ENCODE measurements at regions not wholly inside any gene's neighbourhood (a gene's known extent, or its start where the extent isn't known, plus 50 kb on each side); places are given as distances from the start of the nearest gene placed in this dataset.
A peak's percentile ranks its signal among the peaks of the same experiment; 100 is the strongest.
"Not testable (repeated sequence)": the region's sequence is repeated elsewhere in the genome, so short reads cannot be mapped to it uniquely, and the experiment has no call there.

DNA sequence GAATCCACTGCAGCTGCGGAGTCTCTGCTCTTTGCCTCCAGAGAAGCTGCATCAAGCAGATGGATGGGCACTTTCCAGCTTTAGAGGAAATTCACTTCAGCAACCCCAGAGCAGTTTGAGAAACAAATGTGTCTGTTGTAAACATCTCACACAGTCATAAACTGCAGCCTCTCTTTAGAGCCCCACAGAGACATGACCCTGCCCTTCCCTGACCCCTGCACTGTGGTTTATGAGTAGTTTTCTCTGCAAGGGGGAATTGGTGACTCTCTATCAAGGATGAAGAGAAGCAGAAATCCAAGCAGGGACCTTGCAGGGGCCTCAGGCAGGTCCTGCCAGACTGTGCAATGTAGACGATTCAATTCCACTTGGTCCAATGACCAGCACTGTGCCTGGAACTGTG lies 160.2 kb downstream of the SH2D4B start:
- DNase-seq (ENCODE audit: low spot score): no peak

DNA sequence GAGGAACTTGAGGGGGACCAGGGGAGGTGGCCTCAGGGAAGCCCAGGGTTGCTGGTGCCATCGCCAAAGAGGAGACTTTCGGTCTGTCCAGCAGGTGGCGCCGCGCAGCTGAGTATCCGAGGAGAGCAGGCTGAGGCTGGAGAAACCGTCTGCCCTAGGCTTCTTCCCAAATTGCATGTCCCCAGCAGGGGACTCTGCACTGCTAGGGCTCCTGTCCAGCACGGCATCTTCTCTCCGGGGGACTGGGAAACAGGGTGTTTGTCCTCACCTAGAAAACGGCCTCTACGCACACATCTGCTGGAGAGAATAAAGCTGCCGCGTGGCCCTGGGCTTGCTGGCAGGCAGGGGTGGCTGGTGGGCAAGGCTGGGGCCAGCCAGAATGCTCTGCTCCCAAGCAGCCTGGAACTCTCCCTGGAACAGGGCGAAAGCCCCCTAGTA lies 161.9 kb downstream of the SH2D4B start:
- DNase-seq (ENCODE audit: low spot score): peak; percentile 57

DNA sequence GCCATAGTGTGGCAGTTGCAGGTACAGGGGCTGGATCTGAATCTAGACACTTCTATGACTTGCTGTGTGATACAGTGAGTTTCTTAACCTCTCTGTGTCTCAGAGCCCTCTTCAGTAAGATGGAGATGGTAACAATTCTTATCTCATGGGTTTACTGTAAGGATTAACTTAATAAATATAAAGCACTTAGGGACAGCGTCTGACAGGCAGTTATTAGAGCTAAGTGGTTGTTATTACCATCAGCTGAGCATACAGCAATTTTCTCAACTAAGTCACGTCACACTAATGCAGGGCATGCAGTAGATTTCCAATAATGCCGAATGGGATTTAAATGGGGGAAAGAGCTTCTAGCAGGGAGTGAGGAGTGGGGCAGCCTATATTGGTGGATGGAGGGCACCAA lies 162.6 kb downstream of the SH2D4B start:
- no peak for DNase-seq (ENCODE audit: low spot score)

DNA sequence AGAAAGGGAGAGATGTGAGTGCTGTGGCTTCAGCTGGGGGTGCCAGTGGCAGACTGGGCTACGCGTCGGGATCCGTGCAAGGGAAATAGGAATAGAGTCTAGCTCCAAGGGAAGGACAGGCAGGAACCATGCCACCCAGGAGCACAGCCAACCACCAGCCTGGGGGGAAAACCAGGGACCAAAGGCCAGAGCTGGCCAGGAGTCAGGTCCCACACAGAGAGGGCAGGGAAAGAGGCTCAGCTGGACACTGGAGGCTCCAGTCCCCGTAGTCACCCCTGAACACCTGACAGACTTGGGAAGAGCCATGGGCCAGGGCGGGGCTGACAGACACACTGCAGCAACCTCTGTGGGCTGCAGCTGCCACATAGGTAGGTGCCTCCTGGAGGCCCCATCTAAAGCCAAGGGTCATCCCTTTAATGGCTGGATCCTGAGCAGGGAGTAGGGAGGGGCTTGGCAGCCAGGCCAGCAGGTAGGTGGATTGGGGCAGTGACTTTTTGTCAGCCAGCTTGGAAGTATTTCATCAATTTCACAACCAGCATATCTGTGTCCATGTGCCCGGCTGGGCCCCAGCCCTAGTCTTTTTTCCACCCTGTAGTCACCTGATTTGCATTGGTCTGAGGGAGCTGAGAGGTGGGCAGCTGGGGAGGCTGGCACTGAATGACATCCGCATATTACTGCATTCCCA lies 163.2 kb downstream of the SH2D4B start:
- DNase-seq (ENCODE audit: low spot score): no peak

DNA sequence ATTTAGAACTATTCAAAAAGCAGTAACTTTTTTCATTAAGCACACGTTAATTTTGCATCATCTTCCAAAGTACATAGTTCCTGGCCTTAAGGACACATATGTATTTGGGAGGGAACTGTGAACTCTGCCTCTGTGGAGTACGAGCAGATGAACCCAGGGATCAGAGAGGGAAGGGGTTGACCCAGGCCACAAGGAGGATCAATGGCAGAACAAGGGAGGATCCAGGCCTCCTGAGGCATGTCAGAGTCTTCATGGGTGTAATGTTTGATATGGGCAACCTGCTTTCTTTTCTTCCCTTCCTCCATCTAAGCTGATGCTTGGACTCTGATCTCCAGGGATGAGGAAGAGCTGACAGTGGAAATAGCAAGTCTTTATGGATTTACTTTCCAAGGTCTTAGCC lies 164.0 kb downstream of the SH2D4B start:
- no peak for DNase-seq (ENCODE audit: low spot score)

DNA sequence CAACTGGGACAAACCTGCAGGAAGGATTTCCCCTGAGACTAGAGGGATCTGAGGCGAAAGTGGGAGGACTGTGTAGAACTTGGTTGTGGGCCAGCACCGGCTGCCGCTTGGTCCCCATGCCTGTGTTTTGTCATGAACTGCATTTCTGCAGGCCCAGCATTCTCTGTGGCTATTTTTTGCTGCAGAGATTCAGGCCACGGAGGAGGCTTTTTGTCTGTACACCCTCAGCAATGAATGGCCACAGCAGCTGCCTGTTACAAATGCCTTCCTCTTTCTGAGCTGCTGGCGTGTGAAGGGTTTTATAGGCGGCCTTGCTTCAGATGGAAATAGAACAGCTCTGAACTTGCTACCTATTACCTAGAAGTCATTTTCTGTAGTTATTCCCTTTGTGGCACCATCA lies 164.4 kb downstream of the SH2D4B start:
- DNase-seq (ENCODE audit: low spot score): no peak

DNA sequence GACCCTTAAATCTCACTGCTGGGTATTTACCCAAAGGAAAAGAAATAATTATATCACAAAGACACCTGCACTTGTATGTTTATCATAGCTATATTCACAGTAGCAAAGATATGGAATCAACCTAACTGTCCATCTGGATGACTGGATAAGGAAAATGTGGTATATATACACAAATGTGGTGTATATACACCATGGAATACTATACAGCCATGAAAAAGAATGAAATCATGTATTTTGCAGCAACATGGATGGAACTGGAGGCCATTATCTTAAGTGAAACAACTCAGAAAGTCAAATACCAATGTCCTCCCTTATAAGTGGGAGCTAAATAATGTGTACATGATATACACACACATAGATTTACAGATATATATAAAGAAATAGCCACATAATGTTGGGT lies 168.2 kb downstream of the SH2D4B start:
- DNase-seq (ENCODE audit: low spot score): no peak

DNA sequence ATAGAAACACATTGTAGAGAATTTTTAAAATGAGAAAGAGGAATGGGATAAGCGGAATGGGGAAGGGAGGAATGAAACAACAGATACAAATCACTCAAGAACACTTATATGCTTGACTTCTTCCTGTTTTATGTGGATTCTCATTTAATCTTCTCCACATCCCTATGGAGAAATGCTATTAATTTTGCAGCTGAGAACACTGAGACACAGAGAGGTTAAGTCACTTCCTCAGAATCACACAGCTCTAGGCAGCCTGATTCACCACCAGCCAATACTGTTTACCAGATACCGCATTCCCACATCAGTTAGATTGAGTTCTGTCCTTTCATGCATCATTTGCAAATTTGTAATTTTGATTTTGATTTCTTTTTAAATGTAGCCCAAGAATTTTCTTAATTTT lies 170.5 kb downstream of the SH2D4B start:
- DNase-seq (ENCODE audit: low spot score): no peak

DNA sequence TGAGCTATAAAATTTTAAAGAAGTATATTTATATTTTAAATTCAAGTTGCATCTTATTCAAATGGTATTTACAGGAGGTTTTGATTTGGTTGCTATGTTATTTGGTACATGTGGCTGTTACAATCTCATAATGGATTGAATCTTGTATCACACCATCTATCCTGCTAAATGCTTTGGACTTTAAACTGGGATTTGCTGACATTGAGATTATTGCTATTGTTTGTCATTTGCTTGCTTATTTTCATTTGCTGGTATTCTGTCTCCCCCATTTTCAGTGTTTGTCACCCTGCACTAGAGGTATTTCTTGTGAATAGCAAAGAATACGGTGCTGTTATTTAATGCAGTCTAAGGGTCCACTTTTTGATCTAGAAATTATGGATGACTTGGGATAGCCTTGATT lies 171.1 kb downstream of the SH2D4B start:
- no peak for DNase-seq (ENCODE audit: low spot score)

DNA sequence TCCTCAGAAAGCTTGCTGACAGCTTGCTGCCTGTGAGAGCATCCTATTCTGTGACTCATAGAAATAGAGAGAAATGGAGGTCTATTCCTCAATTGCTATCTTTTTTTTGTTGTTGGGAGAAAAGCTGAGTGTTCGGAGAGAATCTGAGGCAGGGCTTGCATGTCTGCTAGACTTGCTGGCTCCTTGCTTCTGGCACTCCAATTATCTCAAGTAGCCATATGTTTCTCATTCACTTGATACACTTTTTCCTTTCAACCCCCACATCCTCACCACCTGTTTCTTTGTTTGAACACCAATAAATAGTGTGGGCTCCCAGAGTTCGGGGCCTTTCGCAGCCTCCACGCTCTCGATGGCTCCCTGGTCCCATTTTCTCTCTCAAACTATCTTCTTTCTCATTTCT lies 172.2 kb downstream of the SH2D4B start:
- no peak for DNase-seq (ENCODE audit: low spot score)

DNA sequence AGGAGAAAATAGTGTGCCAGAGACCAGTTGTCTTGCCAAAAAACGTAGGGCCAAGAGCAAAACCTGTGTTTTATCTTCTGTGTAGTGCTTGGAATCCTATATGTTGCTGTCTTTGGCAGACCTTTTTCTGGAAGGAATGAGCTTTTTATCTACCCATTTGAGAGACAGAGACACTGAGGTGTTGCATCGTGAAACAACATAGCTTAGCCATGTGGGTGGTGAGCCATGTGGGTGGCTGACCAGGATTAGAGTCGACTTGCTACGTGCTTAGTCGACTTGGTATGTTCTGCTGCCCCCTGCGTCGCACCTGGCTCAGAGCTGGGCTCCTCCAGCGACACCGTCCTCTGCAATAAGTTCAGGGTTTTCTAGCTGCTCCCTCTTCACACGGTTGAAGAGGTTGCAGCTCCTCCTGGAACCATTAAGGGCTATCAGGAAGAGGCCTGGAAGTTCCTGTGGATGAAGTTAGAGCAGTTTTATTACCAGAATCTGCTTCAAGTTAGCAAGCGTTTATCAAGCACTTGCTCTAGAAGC lies 175.8 kb downstream of the SH2D4B start:
- no peak for DNase-seq (ENCODE audit: low spot score)

DNA sequence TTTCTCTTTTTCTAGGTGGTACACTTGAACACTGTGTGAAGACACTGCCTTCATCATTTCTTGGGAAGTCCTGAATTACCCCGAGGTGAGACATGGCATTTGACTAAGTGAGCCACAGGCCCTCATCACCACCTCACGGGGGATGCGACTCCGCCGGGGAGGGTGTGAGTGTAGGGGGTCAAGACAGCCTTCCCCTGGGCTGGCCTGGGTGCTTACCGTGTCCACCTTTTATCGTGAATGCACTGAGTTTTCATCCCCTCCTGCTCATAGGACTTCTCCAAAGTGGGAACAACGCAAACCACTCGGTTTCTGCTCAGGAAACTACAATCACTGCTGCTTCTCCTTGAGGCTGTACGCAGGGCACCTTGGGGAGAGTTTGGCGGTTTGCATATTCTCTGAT lies 176.9 kb downstream of the SH2D4B start:
- no peak for DNase-seq (ENCODE audit: low spot score)

DNA sequence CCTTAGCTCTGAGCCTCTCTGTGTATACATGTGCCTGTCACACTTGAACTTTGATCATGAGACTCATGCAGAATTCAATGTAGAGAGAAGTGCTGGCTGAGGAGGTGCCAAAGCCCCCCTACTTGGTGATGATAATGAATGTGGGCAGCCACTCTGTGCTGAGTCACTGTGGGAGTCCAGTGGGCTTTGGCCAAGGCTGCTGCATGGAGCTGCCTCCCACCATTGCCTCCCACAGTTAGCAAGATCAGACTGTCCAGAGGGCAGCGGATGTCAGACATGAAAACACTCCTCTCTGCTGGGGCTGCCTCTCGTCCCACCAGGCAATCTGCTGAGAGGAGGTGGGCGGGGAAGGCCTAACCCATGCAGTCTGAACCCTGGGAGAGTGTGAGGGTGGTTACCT lies 180.3 kb downstream of the SH2D4B start:
- no peak for DNase-seq (ENCODE audit: low spot score)

DNA sequence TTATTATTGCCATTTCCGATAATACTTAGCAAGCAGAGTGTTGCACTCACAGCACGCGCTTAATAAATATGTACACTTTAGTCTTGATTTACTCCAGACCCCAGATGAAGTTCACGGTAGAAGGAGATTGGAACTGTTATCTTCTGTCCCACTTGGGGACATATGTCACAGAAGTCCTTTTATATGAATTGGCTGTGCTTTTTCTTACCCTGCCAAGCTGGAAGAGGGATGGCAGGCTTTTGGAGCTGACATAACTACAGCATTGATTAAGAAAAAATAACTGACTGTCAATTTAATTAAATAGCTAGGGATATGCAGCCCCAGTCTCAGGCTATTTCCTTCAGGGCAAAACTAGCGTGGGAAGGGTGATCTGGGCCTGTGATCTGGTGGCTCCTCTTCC lies 182.2 kb downstream of the SH2D4B start:
- no peak for DNase-seq (ENCODE audit: low spot score)

DNA sequence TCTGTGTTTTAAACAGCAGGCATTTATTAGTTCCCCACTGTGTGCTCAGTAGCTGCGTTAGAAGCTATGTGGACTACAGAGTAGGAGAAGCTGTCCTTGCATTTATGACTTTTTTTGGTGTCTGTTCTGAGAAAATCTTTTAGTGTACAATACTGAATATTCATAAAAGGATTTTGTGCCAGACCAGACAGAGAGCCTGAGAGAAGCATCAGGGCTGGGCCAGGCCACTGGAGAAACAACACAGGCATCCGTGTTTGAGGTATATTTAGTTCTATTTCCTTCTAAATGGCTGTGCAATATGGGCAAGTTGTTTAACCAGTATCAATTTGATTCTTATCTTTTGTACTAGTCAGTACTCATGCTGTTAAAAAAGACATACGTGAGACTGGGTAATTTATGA lies 182.8 kb downstream of the SH2D4B start:
- DNase-seq (ENCODE audit: low spot score): no peak

DNA sequence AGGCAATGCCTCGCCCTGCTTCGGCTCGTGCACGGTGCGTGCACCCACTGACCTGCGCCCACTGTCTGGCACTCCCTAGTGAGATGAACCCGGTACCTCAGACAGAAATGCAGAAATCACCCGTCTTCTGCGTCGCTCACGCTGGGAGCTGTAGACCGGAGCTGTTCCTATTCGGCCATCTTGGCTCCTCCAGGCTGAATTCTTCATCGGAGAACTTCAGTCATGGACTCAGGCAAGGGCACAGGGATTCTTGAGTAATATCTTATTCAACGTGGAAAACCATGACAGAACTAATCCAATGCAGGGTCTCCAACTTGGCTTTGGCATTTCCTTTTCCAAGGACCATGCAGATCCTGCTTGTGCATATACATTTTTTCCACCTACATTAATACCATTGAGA lies 190.7 kb downstream of the SH2D4B start:
- DNase-seq (ENCODE audit: low spot score): not testable (repeated sequence)

DNA sequence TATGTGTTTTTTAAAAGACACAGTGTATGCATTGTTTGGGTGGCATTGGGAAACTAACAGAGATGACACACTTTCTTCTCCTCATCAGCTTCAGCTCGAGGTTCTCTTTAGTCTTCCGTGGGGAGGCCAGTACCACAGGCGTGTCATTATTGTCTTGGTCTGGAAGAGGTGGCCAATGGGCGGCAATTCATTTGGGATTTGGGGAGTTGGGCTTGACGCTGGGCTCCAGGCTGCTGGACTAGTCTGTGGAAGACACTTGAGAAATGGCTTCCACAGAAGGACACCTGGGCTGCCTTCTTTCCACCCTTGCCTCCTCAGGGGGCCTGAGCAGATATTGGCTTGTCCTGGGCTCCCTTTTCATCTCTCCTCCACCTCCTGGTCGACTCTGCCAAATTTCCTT lies 192.2 kb downstream of the SH2D4B start:
- DNase-seq (ENCODE audit: low spot score): no peak

DNA sequence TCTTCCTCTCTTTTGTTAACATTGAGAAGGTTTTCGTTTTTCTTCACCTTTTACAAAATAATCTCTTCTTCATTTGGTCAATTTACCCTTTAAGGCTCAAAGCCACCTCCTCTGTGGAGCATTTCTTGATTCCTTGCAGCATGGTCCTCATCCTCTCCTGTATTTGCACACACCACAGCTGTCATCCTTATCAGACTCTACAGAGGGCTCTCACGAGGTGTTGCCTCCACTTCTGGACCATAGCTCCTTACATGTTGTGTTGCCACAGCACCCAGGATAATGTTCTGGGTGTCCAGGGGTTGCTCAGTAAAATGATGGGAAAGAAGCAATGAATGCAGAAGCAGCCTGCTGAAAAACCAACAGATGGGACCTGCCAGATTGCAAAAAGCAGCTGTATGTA lies 192.8 kb downstream of the SH2D4B start:
- DNase-seq (ENCODE audit: low spot score): no peak

DNA sequence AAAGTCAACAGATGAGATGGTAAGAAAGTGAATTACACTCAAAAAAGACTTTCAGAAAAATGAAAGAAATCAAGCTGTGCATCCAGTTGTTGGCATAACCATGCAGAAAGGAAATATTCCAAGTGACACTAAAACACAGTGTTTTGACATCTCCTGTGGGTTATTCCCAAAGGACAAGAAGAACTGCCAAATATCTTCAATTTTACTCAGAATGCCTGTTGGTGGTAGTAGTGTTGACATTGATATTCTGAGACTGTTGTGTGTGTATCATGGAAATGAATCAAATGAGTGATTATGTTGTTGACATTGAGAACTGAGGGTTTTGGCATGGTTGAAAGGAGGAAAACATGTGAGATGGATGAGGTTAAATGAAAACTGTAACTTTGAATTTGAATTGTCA lies 196.9 kb downstream of the SH2D4B start:
- DNase-seq (ENCODE audit: low spot score): no peak

DNA sequence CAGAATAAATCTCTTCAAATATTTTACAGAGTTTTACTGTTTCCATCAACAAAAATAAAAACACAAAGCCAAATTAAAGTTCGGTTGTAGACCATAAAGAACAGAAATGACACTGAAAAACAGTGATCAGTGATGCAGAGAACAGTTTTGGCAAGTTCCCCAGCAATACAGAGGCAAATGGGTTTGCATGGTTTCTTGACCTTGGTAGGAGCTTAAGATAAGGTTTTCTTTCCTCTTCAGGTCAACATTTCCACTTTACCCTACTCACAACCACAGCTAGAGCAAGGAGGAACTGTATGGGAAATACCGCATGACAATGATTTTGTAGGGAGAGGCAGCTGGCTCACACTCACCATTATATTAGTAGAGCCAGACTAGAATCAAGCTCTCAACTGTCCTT lies 199.5 kb downstream of the SH2D4B start:
- DNase-seq (ENCODE audit: low spot score): no peak

DNA sequence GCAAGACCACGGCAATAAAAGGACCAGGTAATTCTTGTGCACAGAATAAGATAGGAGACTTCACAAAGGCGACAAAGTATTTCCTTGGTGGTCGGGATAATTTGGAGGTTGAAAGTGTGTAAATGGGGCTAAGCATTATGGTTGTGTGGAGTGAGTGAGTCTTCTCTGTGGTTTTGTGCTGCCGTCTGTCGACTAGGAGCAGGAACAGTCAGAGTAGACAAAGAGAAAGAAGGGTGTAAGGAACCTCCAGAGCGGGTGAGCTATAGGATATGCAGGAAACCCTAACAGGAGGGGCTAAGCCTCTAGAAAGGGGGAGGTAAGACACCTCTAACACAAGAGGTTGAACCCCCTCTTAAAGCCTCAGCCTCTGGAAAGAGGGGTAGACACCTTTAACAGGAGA lies 201.6 kb downstream of the SH2D4B start:
- DNase-seq (ENCODE audit: low spot score): no peak

DNA sequence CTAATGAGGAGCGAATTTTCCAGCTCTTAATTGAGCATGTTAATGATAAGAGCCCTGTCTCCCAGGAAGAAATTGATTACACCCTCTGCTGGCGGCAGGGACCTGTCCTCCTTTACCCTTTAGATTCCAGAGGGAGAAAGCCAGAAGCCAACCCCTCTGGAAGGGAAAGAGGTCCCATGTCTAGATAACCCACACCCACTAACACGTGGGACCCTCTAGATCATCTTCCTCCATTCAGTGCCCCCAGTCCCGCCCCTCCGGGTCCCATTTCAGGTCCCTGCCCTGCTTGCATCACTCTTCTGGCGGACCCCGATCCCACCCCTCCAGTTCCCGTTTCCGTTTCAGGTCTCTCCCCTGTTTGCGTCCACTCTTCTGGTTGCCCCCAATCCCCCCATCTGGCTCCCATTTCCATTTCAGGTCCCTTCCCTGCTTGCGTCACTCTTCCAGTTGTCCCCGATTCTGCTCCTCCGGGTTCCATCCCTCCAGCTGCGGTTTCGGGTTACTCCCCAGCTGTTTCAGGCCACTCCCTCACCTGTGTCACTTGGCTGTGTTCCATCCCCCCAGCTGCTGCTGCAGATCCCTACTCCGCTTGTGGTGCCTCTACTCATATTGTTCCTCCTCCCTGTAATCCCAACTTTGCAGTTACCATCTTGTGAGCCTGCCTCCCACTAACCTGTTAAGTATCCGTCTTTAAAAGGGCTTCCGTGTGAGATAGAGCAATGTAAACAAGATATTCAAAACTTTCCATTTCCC lies 202.4 kb downstream of the SH2D4B start:
- DNase-seq (ENCODE audit: low spot score): no peak

DNA sequence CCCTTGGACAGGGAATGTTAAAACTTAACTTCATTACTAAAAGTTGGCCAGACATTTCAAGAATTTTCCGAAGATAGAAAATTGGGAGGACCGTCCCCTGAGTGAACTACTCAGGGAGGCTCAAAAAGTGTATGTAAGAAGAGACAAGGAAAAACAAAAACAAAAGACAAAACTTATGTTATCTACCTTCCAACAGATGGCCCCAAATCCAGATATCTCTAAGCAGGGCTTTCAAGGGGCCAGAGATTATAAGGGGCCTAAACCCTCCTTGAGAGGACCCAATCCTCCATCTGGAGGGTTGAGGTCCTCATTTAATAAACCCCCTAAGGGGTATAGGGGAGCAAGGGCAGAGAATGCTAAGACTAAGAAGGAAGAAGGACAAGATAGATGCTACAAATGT lies 203.6 kb downstream of the SH2D4B start:
- DNase-seq (ENCODE audit: low spot score): no peak

DNA sequence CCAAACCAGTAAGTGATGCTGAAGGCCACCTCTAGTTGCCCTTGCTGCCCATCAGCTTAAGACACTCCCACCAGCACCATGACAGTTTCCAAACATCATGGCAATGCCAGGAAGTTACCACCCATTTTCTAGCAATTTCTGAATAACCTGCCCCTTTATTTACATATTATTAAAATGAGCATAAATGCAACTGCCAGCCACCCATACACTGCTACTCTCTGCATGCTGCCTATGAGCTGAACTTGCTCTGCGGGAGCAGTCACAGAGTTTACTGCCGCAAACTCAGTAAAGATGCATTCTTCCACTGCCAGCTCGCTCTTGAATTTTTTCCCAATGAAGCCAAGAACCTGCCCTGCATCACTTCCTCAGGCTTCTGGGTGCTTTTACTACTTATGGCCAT lies 212.6 kb downstream of the SH2D4B start:
- no peak for DNase-seq (ENCODE audit: low spot score)
